Smooth muscle cell (in vitro differentiated cells): ENCODE measurements at regions not wholly inside any gene's neighbourhood (a gene's known extent, or its start where the extent isn't known, plus 50 kb on each side); places are given as distances from the start of the nearest gene placed in this dataset.

Source experiments
- DNase-seq: peaks from one replicate; lab custom pipeline; 2025; ENCODE audit not compliant: unreplicated experiment; lab: John Stamatoyannopoulos, UW
- H2AFZ ChIP-seq: fragments of 200-600 bp; sonication (generic); 2 replicates; pipeline ENCODE4 v1.6.0; 2016; ENCODE audit warnings: antibody characterized with exemption, low read depth, mild to moderate bottlenecking
- H3F3A ChIP-seq: fragments of 200-600 bp; sonication (generic); 2 replicates; pipeline ENCODE4 v1.6.0; 2017; ENCODE audit warnings: antibody characterized with exemption, low read depth
- H3K27ac ChIP-seq: fragments of 200-600 bp; sonication (generic); 2 replicates; pipeline ENCODE4 v1.5.1; 2016; ENCODE audit warnings: low read depth, mild to moderate bottlenecking
- H3K27me3 ChIP-seq: fragments of 200-600 bp; sonication (generic); 2 replicates; pipeline ENCODE4 v1.6.1; 2016; ENCODE audit warnings: low read depth, mild to moderate bottlenecking
- H3K36me3 ChIP-seq: fragments of 200-600 bp; sonication (generic); 2 replicates; pipeline ENCODE4 v1.5.1; 2016; ENCODE audit warnings: low read depth
- H3K4me1 ChIP-seq: fragments of 200-600 bp; sonication (generic); 2 replicates; pipeline ENCODE4 v1.5.1; 2016; ENCODE audit warnings: low read depth
- H3K4me2 ChIP-seq: fragments of 200-600 bp; sonication (generic); 2 replicates; pipeline ENCODE4 v1.6.0; 2016; ENCODE audit warnings: mild to moderate bottlenecking
- H3K4me3 ChIP-seq: fragments of 200-600 bp; sonication (generic); 2 replicates; pipeline ENCODE4 v1.5.1; 2016; ENCODE audit warnings: mild to moderate bottlenecking
- H3K79me2 ChIP-seq: fragments of 200-600 bp; sonication (generic); 2 replicates; pipeline ENCODE4 v1.6.0; 2016; ENCODE audit warnings: low read depth, mild to moderate bottlenecking
- H3K9ac ChIP-seq: fragments of 200-600 bp; sonication (generic); 2 replicates; pipeline ENCODE4 v1.6.0; 2016; ENCODE audit warnings: low read depth
- H3K9me3 ChIP-seq: fragments of 200-600 bp; sonication (generic); replicated peaks from 2 replicates; pipeline ENCODE4 v1.5.1; 2016; ENCODE audit warnings: low read depth
- H4K20me1 ChIP-seq: fragments of 200-600 bp; sonication (generic); 2 replicates; pipeline ENCODE4 v1.6.0; 2016; ENCODE audit warnings: low read depth
- WGBS: methylation state at CpG from one replicate; pipeline ENCODE4 v1.1.7; 2016; ENCODE audit warnings: low lambda C conversion rate; 5-methylcytosine and 5-hydroxymethylcytosine counted together
- TF ChIP-seq, protein P1 (sequence below): fragments of 200-600 bp; sonication (generic); IDR thresholded peaks from 2 replicates; pipeline ENCODE4 v1.5.1; 2017; ENCODE audit warnings: borderline replicate concordance, mild to moderate bottlenecking, antibody characterized with exemption; ENCODE audit not compliant: insufficient read depth, poor library complexity, severe bottlenecking

DNA sequence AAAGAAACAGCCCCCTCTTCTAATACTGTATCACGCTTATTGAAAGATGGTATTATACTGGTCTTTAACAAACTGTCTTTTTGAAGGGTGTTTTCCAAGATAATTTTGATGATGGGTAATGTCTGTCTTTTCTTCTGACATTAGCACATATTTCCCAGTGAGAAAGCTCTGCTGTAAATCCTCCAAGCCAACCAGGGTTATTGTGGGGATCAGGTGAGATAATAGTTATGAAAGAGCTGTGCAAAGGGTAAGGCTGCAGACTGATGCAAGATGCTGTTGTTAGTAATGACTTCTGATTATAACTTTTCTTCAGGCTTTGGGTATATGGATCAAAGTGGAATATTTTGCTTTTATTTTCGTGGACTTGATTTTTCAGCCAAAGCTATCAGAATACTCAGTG is 581.7 kb downstream of the REEP3 start:
- H3K9me3 ChIP-seq, result no peaks in the 10 kb centered on the region
- TF ChIP-seq, protein P1, sequence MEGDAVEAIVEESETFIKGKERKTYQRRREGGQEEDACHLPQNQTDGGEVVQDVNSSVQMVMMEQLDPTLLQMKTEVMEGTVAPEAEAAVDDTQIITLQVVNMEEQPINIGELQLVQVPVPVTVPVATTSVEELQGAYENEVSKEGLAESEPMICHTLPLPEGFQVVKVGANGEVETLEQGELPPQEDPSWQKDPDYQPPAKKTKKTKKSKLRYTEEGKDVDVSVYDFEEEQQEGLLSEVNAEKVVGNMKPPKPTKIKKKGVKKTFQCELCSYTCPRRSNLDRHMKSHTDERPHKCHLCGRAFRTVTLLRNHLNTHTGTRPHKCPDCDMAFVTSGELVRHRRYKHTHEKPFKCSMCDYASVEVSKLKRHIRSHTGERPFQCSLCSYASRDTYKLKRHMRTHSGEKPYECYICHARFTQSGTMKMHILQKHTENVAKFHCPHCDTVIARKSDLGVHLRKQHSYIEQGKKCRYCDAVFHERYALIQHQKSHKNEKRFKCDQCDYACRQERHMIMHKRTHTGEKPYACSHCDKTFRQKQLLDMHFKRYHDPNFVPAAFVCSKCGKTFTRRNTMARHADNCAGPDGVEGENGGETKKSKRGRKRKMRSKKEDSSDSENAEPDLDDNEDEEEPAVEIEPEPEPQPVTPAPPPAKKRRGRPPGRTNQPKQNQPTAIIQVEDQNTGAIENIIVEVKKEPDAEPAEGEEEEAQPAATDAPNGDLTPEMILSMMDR, result no peak
- no peaks in the 10 kb centered on the region for H3K36me3 ChIP-seq
- H3K4me3 ChIP-seq, result no peak overlapping the region
- no peak overlapping the region for H2AFZ ChIP-seq
- no peak overlapping the region for H3K9ac ChIP-seq
- no peaks in the 10 kb centered on the region for H3K27me3 ChIP-seq
- WGBS, result 98% methylated on average over 2 of the region's 2 CpGs
- DNase-seq, result no peak
- H3K4me2 ChIP-seq, result no peak overlapping the region
- H4K20me1 ChIP-seq, result no peaks in the 10 kb centered on the region
- H3K79me2 ChIP-seq, result no peaks in the 10 kb centered on the region
- H3F3A ChIP-seq, result no peaks in the 10 kb centered on the region
- no peak overlapping the region for H3K27ac ChIP-seq
- no peaks in the 10 kb centered on the region for H3K4me1 ChIP-seq

DNA sequence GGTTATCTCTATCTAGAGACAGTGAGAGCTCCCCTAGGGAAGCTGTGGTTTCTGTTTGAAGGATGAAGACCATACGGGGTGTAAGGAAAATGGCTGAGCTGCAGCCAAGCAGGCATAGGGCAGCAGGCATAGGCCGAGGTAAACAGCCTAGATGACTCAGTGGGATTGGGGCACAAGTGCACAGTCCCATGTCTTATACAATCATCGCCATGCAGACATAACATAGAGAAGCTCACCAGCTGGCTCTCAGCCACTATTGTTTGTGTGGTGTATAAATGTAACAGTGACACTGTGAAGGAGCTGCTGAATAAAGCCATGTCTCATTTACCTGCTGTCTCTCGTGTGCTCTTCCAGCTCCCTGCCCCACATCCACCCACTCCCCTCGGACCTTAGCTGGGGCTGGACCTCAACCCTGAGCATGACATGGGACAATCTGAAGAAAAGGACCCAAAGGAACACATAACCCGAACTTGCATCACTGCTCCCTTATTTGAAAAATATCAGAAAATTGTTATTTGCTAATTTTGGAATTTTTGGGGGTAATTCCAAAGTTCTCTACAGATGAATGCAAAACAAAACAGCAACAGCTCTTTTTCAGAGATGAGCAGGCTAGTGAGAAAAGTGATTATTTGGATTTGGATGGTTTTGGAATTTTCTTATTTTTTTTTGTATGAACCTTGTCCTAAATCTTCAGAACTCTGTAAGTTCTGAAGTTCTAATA is 582.7 kb downstream of the REEP3 start:
- Histone ChIP-seq H3K9me3 (no peaks in the 10 kb centered on the region), H3K9ac (no peak overlapping the region), H2AFZ (no peak overlapping the region), H3F3A (no peaks in the 10 kb centered on the region), H3K4me1 (no peaks in the 10 kb centered on the region), H3K4me2 (no peak overlapping the region), H3K27me3 (no peaks in the 10 kb centered on the region), H3K36me3 (no peaks in the 10 kb centered on the region), H3K27ac (no peak overlapping the region), H4K20me1 (no peaks in the 10 kb centered on the region), H3K79me2 (no peaks in the 10 kb centered on the region), H3K4me3 (no peak overlapping the region)
- WGBS, result 91% methylated on average over 6 of the region's 6 CpGs
- DNase-seq, result no peak
- TF ChIP-seq, protein P1, result no peak

DNA sequence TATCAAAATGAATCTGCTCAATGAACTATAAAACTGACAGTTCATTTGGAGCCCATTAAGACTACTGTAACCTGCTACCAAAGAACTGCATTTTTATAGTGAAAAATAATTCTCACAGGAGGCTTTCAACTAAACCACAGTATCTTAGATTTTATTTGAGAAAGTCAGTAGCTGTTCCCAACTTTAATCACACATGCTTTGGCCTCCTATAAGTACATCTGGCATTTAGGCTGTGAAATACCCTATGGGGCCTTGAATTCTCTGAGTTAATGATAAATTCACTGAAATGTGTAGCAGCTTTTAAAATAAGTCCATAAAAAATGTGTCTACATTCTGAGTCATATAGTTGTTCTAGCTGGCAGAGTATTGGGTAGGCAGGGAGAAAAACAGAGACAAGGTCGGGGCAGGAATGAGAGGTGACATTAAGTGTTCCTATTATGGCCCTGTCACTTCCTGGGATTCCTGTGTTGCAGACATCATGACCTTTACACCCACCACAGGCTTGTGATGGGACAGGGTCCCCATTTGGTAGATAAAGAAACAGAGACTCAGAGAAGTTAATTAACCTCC is 588.8 kb downstream of the REEP3 start:
- no peak overlapping the region for H3K4me3 ChIP-seq
- TF ChIP-seq, protein P1, result no peak
- no peaks in the 10 kb centered on the region for H3K27me3 ChIP-seq
- H3F3A ChIP-seq, result no peaks in the 10 kb centered on the region
- no peak overlapping the region for H3K4me2 ChIP-seq
- H3K4me1 ChIP-seq, result no peaks in the 10 kb centered on the region
- WGBS, result 80% methylated on average over 1 of the region's 1 CpG
- no peak overlapping the region for H3K9ac ChIP-seq
- H3K27ac ChIP-seq, result no peak overlapping the region
- DNase-seq, result no peak
- no peaks in the 10 kb centered on the region for H3K36me3 ChIP-seq
- no peaks in the 10 kb centered on the region for H4K20me1 ChIP-seq
- no peak overlapping the region for H2AFZ ChIP-seq
- no peaks in the 10 kb centered on the region for H3K9me3 ChIP-seq
- H3K79me2 ChIP-seq, result no peaks in the 10 kb centered on the region
